NCI-H2196 treated with DMSO at 0.1 percent for 48 hours (cell line): ENCODE measurements at regions not wholly inside any gene's neighbourhood (a gene's known extent, or its start where the extent isn't known, plus 50 kb on each side); places are given as distances from the start of the nearest gene placed in this dataset.
"Not testable (repeated sequence)": the region's sequence is repeated elsewhere in the genome, so short reads cannot be mapped to it uniquely, and the experiment has no call there.

Experiments used
- DNase-seq: peaks from one replicate; lab custom pipeline; 2025; ENCODE audit not compliant: unreplicated experiment; lab: John Stamatoyannopoulos, UW

DNA sequence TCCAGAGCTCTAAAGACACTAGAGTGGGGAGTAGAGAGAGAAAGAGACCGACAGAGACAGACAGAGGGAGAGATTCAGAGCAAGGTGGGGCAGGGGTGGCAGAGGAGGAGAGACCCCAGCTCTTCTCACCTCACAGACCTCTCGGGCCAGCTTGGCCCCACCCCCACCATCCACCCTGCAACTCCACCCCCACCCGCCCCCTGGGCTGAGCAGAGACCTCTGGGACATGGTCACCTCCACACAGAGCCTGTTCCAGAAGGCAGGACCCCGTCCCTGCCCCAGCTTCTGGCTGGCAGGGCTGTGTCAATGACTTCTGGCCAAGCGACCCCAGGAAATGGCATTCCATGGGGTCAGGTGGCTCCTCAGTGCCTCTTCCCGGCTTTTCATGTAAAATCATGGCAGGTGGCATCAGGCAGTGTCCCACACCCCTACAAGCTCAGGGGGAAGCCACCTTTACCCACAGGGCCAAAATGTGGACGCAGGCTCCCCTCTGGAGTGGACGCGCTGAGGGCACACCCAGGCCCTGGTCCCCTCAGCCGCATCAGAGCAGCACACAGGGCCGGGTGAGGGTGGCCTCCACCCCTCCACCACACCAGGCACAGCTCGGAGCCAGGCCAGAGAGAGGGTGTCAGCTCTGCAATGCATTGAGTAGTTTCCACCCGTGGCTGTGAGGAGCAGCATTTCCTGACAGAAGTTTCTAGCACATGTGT is 131.2 kb upstream of the LPCAT1 start:
- DNase-seq: no peak

DNA sequence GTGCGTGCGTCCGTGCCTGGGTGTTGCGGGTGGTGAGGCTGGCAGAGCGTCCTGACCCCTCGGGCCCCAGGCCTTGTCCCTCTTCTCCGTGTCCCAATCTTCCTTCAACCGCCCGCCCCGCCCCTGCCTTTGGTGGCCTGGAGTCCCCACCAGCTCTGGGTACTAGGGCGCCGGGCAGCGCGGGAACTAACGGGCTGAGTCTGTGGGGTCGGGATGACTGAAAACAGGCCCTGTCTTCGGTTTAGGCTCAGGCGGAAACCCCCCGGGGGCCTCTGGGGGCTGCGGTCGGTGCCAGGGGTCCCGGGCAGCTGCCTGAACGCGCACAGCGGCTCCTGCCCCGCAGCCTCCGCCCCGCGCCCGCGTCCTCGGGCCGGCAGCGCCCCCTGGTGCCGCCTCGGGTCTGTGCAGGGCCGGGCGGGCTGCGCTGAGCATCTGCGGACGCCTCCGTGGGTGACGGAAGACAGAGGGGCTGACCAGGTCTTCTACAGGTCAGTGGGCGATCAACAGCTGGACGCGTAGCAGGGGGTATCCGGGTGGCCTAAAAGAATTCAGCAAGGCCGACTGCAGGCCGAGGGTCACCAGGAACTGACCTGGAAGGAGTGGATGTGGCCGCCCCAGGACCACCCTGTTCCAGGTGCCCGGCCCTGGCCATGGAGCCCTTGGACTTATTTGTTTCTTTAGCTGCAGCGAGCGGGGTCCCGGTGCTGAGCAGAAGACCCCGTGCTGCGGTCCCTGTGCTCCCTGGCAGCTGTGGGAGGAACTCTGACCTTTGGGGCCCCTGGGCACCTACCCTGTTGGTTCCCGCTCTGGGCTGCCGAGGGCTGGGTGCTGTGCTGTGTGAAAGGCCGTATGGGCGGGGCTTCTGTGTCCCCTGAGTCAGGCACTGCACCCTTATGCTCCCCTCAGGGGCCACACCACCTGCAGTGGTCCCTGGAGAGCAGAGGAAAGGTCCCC is 130.2 kb upstream of the LPCAT1 start:
- not testable (repeated sequence) for DNase-seq

DNA sequence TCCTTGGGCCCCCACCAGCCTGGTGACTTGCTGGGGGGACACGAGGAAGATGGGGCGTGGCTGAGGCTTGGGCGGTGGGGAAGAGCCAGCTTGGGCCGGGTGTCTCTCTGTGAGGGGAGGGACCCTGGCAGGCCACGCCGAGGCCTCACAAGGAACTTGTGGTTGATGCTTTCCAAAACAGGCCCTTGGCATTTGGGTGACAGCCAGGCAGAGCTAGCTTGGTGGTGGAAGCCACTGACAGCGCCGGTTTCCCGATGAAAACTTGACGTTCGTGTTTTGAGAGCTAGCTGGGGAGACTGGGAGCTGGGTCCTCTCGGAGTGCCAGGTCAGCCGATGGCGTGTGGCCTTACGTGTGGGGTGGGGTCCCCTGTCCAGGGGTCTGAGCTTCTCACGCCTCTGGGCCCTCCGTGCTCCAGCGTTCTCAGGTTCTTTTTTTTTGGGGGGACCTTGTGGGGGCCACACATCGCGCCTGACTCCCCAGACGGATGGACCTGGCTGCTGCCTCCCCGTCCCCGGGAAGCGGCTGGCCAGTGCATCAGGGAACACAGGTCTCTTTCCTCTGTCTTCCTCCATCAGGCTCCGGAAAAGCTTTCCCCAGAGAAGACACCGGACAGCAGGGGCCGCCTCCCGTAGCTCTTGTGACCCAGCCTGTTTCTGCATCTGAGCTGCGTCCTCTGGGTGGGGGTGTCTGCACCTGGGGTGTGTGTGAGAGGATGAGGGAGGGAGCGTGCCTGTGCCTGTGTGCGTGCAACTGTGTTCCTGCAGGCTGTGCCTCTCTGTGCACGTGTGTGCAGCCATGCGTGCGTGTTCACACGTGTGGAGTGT is 129.3 kb upstream of the LPCAT1 start:
- DNase-seq: no peak

DNA sequence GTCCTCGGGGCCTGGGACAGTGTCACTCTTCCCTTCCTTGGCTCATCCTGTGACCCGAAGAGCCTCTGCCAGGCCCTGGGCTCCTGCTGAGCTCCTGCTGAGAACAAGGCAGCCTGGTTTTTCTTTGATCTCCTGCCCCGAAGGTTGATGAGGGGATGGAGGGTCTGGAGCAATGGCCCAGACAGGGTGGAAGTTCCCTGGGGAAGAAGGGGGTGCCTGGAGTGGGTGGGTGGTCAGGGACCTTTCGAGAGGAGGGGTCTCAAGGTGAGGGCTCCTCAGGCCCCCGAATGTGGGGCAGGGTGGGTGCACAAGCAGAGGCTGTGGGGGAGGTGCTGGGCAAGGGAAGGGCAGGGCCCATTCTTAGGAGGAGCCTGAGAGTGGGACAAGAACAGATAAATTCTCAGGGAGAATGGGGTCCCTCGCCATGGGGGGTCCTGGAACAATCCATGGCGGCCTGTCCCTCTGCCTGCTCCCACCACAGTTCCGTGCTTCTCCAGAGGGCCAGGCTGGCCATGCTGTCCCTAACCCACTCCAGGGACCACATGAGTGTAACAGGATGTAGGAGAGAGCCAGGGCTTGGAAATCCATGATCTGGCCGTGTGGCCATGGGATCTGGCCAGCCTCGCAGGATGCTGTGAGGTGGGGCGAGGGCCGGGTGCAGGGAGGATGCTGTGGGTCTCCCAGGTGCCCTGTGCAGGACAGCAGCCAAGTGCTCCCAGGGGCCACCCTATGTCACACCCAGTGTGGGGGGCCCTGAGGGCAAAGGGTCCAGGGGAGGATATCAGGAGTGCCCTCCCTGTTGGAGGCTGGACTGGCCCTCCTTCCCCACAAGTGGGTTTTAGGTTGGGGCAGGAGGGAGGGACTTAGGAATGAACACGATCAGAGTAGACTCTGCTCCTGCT is 128.5 kb upstream of the LPCAT1 start:
- no peak for DNase-seq

DNA sequence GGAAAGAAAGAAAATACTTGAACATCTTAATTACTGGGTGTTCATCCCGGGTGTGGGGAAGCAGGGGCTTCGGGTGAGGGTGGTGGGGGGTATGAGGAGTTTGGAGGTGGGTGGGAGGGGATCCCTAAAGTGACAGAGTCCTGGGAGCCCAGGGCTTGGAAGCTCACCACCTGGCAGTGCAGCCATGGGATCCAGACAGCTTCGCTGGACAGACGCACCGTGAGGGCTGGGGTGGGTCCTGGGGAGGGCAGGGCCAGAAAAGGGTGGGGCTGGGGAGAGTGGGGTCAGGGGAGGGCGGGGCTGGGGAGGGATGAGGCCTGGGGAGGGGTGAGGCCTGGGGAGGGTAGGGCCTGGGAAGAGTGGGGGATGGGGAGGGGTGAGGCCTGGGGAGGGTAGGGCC is 127.5 kb upstream of the LPCAT1 start:
- DNase-seq: no peak

DNA sequence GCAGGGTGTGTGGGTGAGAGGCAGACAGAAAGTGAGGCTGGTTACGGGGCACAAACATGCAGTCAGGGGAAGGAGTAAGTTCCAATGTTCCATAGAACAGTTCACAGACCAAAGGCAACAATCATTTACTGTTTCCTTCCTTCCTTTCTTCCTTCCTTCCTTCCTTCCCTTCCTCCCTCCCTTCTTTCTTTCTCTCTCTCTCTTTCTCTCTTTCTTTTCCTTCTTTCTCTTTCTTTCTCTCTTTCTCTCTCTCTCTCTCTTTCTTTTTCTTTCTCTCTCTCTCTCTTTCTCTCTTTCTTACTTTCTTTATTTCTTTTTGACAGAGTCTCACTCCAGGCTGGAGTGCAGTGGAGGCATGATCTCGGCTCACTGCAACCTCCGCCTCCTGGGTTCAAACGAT is 125.8 kb upstream of the LPCAT1 start:
- no peak for DNase-seq

DNA sequence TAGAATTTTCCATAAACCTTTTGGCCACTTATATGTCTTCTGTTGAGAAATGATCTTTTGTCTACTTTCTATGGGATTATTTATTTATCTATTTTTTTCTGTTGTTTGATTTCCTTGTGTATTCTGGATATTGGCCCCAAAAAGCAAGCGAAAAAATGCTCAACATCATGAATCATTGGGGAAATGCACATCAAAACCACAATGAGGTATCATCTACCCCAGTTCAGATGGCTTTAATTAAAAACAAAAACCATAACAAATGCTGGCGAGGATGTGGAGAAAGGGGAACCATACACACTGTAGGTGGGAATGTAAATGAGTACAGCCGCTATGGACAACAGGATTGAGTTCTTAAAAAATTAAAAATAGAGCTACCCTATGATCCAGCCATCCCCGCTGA is 125.0 kb upstream of the LPCAT1 start:
- no peak for DNase-seq

DNA sequence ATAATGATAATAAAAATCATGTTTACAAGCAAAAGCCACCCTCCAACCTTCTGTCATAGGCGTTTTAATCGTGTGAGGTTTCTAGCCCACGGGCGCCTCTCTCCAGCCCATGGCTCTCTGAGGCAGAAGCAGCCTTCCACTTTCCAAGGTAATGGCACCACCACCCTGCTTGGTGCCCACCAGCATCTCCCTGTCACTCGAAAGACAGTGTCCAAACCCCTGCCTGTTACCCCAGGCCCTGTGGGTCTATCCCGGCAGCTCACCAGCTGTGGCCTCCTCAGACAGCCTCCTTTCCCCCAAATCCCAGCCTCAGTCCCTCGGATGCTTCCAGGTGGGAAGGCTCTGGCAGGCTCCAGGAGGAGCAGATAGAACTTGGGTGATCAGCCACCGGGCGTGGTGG is 123.8 kb upstream of the LPCAT1 start:
- no peak for DNase-seq

DNA sequence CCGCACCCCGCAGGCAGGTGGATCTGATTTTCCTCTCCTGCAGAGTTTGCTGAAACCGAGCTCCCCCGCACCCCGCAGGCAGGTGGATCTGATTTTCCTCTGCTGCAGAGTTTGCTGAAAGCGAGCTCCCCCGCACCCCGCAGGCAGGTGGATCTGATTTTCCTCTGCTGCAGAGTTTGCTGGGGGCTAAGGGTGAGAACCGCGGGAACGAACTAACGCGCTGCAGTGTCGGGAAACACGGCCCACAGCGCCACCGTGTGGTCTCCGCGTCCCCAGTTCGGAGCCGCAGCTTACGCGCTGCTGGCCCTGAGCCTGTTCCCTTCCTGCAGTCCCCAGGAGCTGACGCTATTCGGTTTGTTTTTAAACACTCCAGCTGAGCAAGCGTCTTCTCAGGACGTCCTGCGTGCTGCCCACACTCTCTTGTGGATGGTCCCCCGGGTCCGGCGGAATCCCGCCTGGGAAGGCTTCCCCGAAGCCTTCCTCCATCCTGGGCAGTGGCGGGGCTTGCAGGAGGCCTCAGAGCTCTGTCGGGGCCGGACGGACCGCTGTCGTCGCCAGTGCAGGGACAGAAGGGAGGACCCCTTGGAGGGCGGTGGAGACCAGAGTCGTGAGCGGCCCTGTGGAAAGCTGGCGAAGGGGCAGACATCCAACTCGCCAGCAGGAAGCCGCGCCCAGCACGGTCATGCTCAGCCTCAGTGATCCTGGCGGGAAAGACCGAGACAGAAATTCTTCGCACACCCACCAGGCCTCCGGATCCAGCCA is 121.2 kb upstream of the LPCAT1 start:
- peak; percentile 71 for DNase-seq

DNA sequence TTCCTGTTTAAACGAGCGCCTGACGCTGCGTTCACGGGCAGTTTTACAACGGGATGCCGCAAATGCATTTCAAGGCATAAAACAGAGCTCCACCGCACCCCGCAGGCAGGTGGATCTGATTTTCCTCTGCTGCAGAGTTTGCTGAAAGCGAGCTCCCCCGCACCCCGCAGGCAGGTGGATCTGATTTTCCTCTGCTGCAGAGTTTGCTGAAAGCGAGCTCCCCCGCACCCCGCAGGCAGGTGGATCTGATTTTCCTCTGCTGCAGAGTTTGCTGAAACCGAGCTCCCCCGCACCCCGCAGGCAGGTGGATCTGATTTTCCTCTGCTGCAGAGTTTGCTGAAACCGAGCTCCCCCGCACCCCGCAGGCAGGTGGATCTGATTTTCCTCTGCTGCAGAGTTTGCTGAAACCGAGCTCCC is 120.6 kb upstream of the LPCAT1 start:
- DNase-seq: not testable (repeated sequence)

DNA sequence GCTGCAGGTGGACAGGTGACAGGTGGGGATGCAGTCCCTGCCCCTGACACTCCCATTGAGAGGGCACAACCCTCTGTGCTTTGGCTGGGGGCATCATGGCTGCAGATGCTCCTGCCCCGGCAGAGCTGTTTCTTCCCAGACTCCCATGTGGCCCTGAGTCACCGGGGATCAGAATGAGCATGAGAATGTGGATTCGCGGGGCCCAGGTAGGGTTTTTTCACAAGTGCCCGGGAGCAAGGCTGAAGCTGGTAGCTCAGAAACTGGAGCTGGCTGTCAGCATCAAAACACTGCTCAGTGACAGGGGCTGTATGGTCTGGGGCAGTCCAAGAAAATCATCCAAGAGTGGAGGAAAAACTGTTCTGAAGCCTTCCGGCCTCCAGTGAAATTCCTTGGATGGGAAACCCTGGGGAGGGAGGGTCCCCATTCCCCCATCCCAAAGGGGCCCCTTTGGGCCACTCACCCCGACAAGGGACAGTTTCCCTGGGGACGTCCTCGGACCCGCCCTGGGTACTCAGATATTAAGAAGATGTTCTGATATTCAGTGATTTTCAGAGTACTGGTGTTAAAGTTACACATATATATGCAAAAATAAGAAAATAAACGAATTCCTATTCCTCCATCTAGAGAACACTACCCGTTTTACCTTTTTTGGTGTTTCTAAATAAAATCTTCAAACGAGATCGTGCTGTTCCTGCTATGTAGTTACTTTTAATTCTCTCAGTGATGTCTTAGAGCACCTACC is 120.1 kb upstream of the LPCAT1 start:
- DNase-seq: no peak

DNA sequence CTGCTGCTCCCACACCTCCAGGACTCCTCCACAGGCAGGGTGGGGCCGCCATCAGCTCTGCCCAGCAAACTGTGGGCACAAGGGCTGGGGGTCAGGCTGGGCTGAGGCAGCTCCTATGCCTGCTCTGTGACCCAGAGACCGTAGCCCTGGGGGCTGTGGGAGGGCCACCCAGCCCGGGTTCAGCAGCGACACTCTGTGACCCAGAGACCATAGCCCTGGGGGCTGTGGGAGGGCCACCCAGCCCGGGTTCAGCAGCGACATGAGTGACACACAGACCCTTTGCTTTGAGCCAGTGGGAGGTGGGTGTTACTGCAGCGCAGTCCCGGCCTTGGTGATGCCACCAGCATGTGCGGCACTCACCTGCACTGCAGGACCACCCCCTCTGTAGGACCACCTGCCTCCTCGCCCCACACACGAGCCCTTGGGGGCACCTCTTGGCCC is 118.9 kb upstream of the LPCAT1 start:
- no peak for DNase-seq

DNA sequence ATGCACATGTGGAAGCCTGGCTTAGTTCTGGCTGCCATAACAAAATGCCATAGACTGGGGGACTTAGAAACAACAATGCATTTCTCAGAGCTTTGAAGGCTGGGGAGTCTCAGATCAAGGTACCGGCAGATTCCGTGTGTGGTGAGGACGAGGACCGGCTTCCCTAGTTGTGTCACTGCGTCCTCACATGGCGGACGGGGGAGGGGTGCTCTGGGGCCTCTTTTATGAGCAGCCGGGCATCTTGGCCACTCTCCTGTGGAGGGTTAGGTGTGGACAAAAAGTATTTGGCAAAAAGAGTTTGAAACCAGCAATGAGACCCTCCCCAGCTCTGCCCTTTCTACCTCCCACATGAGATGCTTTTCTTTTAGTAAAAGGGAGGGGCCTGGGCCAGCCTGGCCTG is 118.5 kb upstream of the LPCAT1 start:
- no peak for DNase-seq

DNA sequence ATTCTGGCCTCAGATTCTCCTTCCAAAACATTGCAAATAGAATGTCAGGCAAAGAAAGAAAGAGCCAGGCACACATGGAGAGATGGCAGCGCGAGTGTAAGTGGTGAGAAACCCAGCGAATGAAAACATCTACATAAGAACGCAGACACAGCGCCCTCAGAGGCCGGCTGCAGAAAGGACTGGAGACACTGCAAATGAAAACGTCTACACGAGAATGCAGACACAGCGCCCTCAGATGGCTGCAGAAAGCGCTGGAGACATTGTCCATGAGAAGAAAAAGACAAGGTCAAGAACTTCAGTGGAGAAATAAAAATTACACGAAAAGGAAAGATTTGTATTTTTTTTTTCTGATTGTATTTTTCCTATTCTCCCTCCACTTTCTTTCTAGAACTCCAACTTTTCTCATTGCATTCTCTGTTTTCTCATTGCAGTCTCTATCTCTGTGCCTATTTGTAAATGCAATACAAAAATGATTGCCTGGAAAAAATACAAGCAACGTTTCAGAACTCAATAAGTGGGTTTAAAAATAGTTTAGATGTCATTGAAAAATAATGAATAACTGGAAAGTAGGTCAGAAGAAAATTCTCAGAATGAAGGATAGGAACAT is 117.9 kb upstream of the LPCAT1 start:
- DNase-seq: peak; percentile 78

DNA sequence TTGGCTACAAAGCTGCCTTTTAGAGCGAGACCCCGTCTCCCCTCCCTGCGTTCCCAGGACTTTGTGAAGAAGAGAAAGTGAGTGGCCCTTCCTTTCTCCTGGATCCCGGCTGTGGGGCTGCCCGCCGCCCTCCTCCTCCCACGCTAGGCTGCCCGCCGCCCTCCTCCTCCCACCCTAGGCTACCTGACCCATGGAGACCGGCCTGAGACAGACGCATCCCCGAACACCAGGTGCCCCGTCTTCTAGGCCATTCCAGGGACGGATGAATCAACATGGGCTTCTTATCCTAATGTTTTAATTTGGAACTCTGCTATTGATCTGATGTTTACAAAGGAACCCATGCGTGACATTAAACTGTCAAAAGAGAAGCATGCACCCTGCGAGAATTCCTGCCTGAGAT is 117.3 kb upstream of the LPCAT1 start:
- DNase-seq: no peak

DNA sequence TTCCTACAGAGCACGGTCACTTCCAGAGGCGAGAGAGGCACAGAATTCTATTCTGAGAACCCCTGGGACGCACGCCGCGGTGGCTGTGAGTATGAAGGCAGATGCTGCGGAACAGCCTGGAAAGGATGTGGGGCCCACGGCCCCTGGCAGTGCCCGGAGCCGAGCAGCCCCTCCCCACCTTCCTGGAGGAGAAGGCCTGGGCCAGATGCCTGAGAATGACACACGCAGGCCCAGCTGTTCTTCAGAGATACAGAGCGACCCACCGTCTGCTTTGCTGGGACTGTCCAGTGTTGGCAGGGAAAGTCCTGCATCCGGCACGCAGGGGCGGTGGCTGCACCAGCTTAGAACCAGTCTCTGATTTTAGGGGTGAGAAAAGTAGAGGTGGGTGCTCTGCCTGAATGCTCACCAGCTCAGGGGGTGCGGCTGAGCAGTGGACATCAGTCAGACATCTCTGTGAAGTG is 116.7 kb upstream of the LPCAT1 start:
- no peak for DNase-seq

DNA sequence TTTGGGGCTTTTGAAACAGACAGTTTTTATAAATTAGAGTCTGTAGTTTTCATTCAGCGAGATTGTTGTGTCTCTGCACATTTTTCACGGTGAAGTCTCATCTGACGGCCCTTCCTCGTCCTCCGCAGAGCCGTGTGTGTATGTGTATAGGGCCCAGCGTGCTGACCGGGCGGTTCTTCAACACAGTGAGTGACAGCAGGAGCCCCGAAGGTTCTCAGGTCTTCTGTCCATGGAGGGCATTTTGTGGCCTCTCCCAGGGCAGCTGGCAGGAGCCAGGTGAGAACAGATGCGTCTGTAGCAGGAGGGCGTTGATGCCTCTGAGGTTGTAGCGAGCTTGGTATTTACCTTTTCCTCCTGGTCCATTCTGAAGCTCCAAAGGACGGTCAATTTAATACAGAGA is 116.0 kb upstream of the LPCAT1 start:
- no peak for DNase-seq

DNA sequence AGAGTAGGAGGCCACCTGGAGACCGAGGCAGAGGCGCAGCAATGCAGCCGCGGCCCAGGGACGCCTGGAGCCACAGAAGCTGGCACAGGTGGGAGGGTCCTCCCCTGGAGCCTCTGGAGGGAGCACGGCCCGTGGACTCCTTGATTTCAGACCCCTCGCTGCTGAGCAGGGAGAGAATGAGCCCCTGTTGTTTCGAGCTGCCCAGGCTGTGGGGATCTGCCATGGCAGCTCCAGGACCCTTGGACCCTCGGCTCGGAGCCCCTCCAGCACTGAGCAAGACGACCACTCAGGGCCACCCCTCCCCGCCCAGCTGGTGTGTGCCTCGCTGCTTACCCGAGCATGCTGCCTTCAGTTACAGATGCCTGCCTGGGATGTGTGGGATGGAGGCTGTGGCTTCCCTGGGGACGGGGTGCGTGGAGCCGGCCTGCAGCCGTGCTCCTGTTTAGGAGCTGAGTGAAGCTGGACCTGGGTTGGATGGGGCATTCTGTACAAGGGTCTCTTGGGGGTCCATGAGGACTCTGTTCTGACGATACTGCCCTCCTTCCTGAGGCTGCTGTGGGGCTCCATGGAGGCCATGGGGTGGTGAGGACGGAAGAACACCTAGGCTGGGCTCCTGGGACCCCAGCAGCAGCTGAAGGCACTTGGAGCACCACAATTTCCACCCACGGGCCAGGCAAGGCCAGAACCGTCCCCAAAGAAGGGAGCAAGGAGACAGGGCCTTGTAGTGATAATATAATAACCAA is 115.1 kb upstream of the LPCAT1 start:
- DNase-seq: no peak
